Keratinocyte (primary cell): ENCODE measurements at regions not wholly inside any gene's neighbourhood (a gene's known extent, or its start where the extent isn't known, plus 50 kb on each side); places are given as distances from the start of the nearest gene placed in this dataset.

ENCODE experiments used
- EZH2 ChIP-seq: IDR thresholded peaks from one replicate; pipeline ENCODE4 v1.6.1; 2012; ENCODE audit warnings: inconsistent platforms, mild to moderate bottlenecking, low read length, moderate library complexity
- TF ChIP-seq, protein P1 (sequence below), 3 experiments: IDR thresholded peaks in 1 of 3; conservative IDR thresholded peaks in 1 of 3; optimal IDR thresholded peaks in 1 of 3; 2 replicates in 2 of 3; 3 replicates in 1 of 3; pipeline versions ENCODE3 to v1.5.1; 2011; ENCODE audit warnings: low read length in 3 of 3, mild to moderate bottlenecking in 3 of 3, moderate library complexity in 2 of 3, control low read depth in 1 of 3, inconsistent platforms in 1 of 3; ENCODE audit not compliant: insufficient read depth in 2 of 3; ENCODE audit errors: extremely low read depth in 1 of 3

DNA sequence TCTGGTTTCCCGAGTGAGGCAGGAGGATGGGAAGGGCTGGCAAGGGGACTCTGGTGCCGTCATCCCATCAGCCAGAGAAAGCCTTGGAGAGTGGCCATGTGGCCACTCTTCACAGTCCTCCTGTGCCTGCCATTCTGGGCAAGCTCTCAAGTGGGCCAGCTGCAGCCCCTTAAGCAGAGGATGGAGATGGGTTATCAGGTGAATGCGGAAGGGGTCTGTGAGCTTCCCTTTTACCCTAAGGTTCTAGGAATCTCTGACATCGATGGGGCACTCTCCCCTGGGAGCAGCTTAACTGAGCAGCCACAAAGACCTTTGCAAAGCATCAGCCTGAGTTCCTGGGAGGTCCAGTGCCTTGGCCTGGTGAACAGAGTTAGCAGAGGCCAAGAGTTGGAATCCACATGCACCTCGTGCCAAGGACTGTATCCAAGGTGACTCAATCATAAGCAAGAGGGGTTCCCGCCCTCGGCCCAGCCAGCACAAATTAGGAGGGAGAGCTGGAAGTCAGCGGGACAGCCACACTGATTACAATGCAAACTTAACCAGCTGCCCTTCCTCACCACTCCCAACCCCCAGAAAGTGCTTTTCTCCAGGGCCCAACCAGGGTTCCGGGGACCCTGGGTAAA, 193.6 kb downstream of the BUD13 start:
- TF ChIP-seq EZH2 = no peak
- TF ChIP-seq, protein P1, sequence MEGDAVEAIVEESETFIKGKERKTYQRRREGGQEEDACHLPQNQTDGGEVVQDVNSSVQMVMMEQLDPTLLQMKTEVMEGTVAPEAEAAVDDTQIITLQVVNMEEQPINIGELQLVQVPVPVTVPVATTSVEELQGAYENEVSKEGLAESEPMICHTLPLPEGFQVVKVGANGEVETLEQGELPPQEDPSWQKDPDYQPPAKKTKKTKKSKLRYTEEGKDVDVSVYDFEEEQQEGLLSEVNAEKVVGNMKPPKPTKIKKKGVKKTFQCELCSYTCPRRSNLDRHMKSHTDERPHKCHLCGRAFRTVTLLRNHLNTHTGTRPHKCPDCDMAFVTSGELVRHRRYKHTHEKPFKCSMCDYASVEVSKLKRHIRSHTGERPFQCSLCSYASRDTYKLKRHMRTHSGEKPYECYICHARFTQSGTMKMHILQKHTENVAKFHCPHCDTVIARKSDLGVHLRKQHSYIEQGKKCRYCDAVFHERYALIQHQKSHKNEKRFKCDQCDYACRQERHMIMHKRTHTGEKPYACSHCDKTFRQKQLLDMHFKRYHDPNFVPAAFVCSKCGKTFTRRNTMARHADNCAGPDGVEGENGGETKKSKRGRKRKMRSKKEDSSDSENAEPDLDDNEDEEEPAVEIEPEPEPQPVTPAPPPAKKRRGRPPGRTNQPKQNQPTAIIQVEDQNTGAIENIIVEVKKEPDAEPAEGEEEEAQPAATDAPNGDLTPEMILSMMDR (optimal IDR thresholded peaks at IDR 0.05 in 1 of 3, IDR thresholded peaks at IDR 0.05 in 1 of 3, conservative IDR thresholded peaks at IDR 0.05 in 1 of 3; ENCODE audit: extremely low read depth in 1 of 3, insufficient read depth in 2 of 3, low read length in 3 of 3) = no peak
